ENCODE measurements at regions not wholly inside any gene's neighbourhood (a gene's known extent, or its start where the extent isn't known, plus 50 kb on each side); places are given as distances from the start of the nearest gene placed in this dataset.

DNA sequence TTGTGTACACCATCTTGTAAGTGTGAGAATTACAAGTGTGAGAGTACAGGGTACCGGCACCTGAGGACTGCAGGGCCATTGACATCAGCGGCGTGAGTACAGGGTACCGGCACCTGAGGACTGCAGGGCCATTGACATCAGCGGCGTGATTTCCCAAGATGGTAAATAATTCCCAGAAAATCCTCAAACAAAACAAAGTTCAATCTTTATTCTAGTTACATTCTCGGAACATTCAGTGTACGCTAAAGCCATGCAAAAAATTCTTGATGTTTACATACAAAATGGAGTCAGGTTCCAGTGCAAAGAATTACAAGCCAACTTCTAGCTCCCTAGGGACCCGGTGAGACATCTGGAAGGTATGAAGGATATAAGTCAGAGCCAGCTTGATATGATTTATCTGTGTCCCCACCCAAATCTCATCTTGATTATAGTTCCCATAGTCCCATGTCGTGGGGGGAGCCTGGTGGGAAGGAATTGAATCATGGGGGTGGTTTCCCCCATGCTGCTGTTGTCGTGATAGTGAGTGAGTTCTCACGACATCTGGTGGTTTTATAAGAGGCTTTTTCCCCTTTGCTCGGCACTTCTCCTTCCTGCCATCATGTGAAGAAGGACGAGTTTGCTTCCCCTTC lies 172.7 kb downstream of the TTLL2 start:
- TF ChIP-seq CTCF (IDR thresholded peaks at IDR 0.05) (no peak), POLR2AphosphoS5 (IDR thresholded peaks at IDR 0.05) (no peak)
